Gastrocnemius medialis (tissue), 4 donors: ENCODE measurements at regions not wholly inside any gene's neighbourhood (a gene's known extent, or its start where the extent isn't known, plus 50 kb on each side); places are given as distances from the start of the nearest gene placed in this dataset.

Experiments used
- CTCF ChIP-seq, 5 experiments: fragments of 450-650 bp in 3 of 5; fragments of 200-600 bp in 2 of 5; sonication (generic) in 2 of 5; IDR thresholded peaks in 4 of 5; conservative IDR thresholded peaks in 1 of 5; 1 replicate in 4 of 5; 2 replicates in 1 of 5; pipeline ENCODE4 v1.5.1; 2016 to 2019; ENCODE audit warnings: antibody characterized with exemption in 5 of 5, mild to moderate bottlenecking in 3 of 5, moderate library complexity in 3 of 5
- POLR2A ChIP-seq, 2 donors: fragments of 450-650 bp; IDR thresholded peaks; one replicate each; pipeline ENCODE4 v1.6.1; 2017; ENCODE audit warnings: antibody characterized with exemption in 2 of 2, mild to moderate bottlenecking in 2 of 2, moderate library complexity in 2 of 2

- no peak for TF ChIP-seq CTCF (IDR thresholded peaks at IDR 0.05 in 4 of 5, conservative IDR thresholded peaks at IDR 0.05 in 1 of 5)
- no peak for TF ChIP-seq POLR2A (IDR thresholded peaks at IDR 0.05)
Observed at GRCh38 chr12:86772696-86773095, 516.5 kb upstream of the MGAT4C start.
